Activated T-cell treated with anti-CD3 and anti-CD28 coated beads for 24 hours (primary cell): ENCODE measurements at regions not wholly inside any gene's neighbourhood (a gene's known extent, or its start where the extent isn't known, plus 50 kb on each side); places are given as distances from the start of the nearest gene placed in this dataset.
"Not testable (repeated sequence)": the region's sequence is repeated elsewhere in the genome, so short reads cannot be mapped to it uniquely, and the experiment has no call there.

Experiments used
- DNase-seq: peaks from one replicate; pipeline ENCODE4 v3.0.0-alpha.2; 2020; ENCODE audit warnings: low read depth

DNA sequence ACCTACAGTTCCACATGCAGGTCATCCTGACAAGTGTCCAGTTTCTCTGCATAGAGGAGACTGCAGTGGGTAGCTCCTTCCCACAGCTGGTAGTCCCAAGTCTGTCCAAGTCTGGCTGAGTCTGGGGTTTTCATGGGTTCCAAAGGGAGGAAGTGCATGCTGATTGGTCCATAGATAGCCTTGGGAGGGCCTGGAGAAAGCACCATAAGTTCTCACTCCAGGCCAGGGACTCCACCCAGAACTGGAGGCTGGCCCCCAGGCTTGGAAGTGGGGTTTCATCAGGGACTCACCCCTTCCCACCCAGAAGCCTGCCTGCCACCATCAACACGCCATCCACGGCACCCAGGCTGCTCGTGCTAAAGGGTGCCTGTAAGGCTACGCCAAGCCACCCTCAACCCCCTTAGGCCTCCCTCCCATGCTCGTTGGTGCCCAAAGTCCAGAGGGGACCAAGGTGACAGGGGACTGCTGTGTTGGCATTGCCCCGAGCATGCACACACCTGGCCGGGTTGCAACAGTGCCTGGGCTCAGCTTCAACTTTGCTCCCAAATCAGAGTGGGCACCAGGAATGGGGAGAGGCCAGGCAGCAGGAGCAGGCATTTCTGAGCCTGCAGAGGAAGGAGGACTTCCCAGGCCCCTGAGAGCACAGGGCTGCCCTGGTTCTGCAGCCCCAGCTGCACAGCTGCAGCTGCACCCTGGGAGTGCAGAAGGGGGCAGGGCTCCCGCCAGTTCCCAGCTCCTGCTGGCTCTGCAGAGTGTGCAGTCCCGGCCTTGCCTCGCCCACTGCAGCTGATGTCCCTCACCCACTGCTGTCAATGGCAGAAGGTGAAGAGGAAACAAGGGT lies 116.5 kb upstream of the MAP2 start:
- no peak for DNase-seq

DNA sequence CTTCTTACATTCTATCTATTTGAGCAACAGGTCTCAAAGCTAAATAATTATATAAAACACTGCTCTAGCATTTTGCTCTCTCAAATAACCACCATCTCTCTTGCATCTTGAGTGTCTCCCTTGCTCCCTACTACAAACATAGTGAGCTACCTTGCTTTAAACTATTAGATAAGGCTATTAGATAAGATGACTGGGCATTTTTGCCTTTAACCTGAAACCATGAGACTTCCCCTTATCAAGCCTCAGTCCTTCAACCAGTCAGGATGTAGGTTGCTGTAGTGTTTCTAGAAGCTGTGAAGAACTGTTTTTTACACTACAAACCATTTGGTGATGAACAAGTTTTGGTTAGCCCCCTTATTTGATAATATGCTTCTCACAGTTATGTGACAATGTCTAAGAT lies 115.4 kb upstream of the MAP2 start:
- DNase-seq = no peak

DNA sequence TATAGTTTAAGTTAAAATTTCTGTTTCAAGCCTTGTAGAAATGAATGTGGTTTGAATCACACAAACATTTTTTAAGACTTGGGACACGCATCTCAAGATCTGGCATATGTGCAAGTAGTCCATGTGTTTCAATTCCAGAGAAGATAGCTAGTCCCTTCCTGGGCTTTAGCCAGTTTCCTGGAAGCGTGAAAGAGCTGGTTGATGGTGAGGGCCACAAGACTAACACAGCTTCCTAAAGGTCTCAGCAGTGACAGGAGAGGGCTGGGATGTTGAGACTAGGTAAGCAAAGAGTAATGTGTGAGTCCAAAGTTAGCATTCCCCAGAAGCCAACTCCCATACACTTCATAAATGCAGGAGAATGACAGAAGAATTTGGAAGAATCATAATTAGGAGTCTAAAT lies 111.9 kb upstream of the MAP2 start:
- DNase-seq = no peak

DNA sequence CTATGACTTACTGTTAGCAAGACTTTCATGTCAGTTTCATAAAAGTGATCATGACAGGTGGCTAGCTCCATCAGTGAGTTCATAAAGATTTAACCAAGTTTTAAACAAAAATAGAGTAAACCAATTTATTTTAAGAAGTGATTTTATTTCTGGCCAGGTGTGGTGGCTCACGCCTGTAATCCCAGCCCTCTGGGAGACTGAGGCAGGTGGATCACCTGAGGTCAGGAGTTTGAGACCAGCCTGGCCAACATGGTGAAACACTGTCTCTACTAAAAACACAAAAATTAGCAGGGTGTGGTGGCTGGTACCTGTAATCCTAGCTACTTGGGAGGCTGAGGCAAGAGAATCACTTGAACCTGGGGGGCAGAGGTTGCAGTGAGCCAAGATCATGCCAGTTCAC lies 111.4 kb upstream of the MAP2 start:
- DNase-seq = not testable (repeated sequence)

- no peak for DNase-seq
Observed at GRCh38 chr2:209314653-209315052, 109.2 kb upstream of the MAP2 start.

GRCh38 chr2:209316141-209316540 lies 107.7 kb upstream of the MAP2 start:
- DNase-seq = no peak

GRCh38 chr2:209321076-209321475 lies 102.8 kb upstream of the MAP2 start:
- DNase-seq = no peak

DNA sequence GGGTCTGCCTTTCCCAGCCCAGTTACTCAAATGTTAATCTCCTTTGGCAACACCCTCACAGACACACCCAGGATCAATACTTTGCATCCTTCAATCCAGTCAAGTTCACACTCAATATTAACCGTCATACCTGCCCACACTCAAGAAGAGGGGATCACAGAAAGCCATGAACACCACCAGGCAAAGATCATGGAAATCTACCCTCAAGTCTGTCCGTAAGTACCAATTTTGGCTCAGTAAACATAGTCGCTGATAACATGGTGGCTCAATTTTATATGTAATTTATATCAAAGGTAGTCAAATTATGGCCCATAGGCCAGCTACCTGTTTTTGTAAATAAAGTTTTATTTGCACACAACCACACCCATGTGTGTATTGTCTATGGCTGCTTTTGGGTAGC lies 102.3 kb upstream of the MAP2 start:
- DNase-seq = no peak

GRCh38 chr2:209322041-209322440 lies 101.8 kb upstream of the MAP2 start:
- no peak for DNase-seq

GRCh38 chr2:209322905-209323512 lies 100.8 kb upstream of the MAP2 start:
- DNase-seq = no peak

DNA sequence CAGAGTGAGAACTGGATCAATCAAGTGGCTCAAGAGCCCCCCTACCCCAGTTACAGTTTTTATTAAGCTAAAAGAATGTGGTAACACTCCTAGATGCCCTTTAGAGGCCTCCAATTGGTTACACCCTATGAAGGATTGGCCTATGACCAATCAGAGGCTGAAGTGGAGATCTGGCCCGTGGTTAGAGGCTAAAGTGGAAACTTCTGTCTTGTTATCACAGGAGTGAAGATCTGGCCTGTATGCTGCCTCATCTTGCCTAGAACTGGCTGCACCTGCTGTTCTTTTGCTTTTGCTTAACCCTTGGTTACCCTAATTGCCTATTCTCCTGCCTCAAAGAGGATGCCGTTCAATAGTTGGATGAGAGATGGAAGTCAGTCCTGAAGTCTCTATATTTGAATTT lies 100.1 kb upstream of the MAP2 start:
- DNase-seq = no peak

DNA sequence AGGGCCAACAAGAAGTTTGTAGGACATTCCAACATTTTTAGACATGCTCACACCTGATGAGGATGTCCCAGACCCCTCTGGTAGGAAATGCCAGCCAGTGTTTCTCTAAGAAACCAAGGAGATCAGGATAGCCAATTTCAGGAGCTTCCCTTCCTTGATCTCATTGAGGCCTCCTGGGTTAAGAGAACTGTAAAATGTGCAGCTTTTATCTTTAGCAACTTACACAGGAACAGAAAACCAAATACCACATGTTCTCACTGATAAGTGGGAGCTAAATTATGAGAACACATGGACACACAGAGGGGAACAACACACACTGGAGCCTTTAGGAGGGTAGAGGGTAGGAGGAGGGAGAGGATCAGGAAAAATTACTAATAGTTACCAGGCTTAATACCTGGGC lies 99.6 kb upstream of the MAP2 start:
- DNase-seq = no peak

- DNase-seq = no peak
Observed at GRCh38 chr2:209331291-209331844, 92.5 kb upstream of the MAP2 start.

GRCh38 chr2:209334188-209335017 lies 89.4 kb upstream of the MAP2 start:
- DNase-seq = peak; percentile 10

DNA sequence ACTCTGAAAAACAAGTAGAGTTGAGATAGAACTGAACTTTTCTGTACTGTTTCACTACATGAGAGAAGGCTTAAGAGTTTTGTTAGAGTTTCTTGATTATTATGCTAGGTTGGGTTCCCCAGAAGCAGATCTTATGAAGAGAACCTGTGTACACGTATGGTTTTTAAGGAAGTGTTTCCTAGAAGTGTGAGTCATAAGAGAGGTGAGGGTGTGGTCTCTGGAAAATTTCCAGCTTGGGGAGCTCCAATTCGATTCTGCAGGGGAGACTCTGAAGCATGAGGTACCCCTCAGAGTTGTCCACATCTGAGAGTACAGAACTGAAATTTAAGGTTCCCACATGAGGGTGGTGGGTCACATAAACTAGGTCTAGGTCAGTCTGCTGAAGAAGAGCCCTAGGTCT lies 83.3 kb upstream of the MAP2 start:
- DNase-seq = no peak

GRCh38 chr2:209344349-209344748 lies 79.5 kb upstream of the MAP2 start:
- DNase-seq = no peak

DNA sequence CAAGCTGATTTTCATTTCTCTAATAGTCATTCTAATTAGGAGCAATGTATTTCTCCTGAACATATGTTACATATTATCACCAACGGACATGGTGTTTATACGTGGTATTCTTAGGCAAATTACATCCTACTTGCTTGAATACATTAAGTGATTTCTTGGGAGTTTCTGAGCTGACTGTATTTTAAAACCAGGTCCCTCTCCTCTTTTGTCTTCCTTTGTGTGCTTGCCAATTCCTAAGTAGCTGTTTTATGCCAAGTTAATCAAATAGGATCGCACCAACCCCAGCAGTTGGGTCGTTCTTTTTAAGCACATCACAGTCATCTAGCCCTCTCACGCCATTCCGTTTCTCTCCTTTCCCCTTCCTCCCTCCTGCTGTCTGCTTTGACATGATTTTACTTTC lies 75.4 kb upstream of the MAP2 start:
- DNase-seq = no peak

DNA sequence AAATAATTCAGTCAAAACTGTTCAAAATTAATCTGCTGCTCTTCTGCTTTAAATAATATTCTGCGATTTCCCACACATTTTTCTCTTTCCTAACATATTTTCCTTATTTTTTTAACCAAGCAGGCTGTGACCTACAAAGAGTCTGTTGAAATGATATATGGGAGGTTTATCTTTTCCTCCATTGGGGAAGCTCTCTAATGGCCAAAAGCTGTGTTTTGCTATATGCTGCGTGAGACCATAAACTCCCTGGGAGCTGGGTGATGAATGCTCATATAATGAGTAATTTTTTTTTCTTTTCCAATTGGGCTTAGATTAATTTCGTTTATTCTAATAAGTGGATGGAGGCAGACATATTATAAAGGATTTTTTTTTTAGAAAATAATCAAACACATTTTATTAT lies 72.2 kb upstream of the MAP2 start:
- no peak for DNase-seq

DNA sequence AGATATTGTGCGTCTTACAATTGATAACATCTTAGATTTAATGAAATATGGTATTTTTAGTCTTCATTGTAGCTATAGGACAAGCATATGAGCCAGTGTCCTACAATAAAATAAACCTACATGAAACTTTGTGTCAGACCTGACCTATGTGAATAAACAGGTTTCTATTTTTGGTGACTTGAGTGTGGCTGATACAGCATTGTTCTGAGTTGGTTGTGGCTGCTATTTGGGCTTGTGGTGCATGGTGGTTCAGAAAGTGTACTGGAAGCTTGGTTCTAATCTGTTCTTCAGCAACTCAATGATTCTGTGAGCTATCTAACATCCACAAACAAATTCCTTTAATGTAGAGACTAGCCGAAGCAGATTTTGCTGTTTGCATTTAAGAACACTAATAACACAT lies 64.9 kb upstream of the MAP2 start:
- no peak for DNase-seq

DNA sequence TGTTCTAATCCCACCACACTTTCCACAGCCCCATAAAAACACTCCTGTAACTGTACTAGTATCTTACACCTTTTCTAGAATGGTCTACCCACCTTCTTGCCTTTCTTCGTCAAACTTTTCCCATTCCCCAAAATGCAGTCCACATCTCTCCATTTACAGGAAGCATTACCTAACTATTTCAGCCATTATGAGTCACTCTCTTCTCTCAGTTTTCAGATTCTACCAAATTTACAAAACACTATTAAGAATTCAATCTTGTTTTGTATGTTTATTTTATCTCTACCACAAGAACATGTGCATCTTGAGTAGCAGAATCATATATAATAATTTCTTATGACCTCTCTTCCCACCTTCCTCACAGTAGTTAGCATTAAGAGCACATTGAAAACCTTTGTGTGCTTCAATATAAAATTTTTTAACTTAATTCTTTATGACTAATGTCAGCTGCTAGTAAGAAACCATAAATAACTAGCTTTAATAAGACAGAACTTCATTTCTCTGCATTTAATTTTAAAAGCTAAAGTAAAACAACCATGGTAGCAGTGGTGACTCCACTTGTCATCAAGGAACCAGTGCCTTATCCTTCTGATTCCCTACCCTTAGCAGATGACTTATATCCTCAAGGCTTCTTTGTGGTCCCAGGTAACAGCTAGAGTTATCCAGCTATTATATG lies 56.6 kb upstream of the MAP2 start:
- DNase-seq = no peak

DNA sequence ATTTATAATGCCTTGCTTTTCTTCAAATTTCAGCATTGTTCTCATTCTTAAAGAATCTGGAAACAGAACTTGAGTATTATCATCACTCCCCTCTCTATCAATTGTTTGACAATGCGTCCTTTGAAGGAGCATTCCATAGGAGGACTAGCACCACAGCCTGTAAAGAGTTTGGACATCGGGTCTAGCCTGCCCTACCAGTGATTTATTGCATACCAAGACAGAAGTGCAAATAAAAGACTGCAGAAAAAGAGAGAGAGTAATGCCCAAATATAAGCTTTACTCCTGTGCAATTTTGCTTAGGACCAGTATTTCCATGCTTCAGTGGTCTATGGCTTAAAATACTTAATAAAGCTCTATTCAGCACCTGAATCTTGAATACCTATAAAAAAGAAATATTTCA lies 55.4 kb upstream of the MAP2 start:
- DNase-seq = no peak

DNA sequence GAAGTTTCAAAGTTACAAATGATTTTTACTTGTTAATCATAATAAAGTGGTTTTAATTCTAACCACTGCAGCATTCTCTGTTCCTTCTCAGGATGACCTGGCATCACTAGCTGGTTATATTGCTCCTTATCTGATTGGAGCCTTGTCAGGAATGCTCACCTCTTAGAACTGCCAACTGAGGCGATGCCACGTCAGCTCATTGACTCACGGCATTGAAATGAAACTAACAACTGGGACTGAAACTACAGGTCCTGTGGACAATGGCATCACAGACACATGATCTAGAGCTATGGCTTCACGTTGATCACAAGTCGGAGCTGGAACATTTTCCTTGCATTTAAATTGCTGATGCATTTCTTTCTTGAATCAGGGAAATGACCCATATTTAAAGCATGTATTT lies 54.9 kb upstream of the MAP2 start:
- DNase-seq = no peak
